Embryonic facial prominence (tissue), 1 donor: ENCODE measurements at regions not wholly inside any gene's neighbourhood (a gene's known extent, or its start where the extent isn't known, plus 50 kb on each side); places are given as distances from the start of the nearest gene placed in this dataset.

Experiments
- DNase-seq: peaks from one replicate; pipeline ENCODE4 v3.0.0-alpha.2; 2016; ENCODE audit errors: extremely low spot score

DNA sequence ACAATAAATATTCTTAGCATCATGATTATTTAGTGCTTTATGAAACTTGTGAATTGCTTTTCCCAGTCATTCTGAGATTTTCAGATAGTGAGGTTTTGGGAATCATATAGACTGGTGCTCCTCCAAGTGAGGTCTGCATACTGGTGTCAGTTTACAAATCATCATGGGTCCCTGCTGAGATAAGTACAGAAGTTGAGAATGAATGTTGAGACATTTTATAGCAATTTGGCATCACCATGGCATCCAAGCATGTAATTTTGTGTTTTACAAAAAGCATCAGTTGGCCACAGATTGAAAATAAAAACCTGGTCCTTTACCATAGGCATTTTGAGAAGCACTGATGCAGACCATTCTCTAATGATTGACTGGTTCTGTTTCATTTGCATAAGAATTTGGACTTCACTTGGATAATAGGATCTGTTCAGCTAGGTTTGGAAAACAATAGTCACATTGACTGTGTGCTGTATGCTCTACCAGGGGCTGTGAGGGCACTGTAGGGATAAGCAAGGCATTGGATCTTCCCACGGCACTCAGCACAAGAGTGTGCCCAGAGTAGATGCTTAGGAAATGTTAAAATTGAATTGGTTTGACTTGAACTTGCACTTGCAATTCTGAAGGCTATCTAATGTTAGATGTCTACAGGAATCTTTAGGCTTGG is 79.0 kb upstream of the JUN start:
- DNase-seq, result no peak

DNA sequence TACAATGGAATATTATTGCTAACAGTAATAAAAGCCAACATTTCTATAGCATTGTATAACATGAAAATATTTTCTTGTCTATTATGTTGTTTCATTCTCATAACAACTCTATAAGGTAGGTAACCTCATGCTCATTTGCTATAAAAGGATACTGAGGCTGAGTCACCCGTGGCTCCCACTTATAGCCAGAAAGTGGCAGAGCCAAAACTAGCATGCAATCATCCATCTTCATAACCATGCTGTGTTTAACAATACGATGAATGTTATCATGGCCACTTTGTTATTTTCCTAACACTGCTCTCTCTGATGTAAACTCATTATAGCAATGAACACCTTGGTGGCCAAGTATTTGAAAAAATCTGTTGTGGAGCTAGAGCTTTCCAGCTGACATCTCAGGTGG is 80.8 kb upstream of the JUN start:
- DNase-seq, result no peak

DNA sequence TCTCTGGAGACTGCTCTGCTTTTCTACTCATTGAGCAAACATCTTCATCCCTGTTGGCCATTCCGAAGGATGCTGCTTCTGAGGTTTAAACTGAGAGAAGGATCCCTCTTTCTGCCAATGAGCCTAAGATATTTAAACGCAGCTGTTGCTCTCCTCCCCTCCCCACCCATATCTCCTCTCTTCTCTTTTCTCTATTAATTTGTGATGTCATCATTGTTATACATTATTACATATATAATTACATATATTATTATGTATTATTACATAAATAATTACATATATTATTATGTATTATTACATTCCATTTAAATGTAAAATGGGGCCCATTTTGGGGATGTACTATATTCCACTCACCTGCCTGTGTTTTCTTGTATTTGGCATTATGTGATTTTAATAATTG is 82.7 kb upstream of the JUN start:
- DNase-seq, result no peak

DNA sequence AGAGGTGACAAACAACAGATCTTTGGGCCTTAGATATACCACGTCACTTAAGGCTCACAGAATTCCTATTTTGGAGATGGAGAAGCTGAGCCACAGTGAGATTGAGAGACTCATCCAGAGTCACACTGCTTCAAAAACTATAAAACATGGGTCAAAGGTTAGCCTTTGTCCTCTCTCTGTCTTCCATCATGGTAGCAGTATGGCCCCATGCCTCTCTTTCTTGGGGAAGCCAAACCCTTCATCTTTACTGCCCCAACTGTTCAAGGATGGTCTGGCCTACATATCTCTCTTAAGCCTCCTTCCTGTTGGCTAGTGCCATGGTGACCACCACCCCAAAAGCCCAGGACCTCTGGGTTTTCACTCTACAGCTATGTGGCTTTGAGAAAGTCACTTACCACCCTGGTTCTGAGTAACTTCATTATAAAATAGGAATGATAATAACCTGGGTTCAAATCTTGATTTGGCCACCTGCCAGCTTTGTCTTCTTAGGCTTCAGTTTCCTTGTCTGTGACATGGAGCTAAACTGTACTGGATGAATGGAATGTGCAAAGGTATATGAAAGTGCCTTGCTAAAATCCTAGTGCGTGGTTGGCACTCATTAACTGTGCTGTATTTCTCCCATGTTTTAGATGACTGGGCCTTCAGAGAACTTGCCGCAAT is 85.9 kb upstream of the JUN start:
- no peak for DNase-seq

DNA sequence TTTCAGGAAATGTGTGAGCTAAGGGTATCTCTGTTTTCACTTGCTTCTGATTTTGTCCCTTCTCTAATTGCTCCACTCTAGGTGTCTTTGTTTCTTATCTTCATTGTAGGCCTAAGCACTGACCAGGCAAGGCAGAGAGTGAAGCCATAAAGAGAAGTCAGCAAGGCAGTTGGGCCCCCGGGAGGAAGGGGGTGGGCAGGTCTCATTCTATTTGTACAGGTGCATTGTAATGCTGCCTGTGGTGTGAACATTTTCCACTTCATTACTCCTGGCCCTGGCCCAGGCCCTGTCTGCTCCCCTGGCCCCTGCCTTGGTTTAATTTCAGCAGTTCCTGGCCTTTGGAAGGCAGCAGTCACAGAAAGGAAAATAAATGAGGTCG is 86.4 kb upstream of the JUN start:
- DNase-seq, result no peak

DNA sequence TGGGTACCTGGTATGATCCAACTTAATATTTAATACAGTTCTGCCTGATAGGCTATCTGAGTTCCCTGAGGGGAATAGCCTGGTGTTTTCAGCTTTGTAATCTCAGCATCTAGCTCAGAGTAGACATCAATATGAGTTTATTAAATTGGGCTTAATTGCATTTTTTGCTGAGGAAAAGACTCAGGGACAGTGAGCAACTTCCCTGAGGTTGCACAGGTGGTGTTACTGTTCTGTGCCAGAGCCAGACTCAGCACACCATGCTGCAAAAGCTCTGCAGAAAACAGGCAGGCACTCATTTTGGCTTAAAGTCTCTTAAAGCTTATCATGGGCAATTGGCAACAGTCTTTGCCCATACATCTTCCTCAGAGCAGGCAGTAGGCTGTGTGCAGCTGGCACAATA is 90.5 kb upstream of the JUN start:
- no peak for DNase-seq

DNA sequence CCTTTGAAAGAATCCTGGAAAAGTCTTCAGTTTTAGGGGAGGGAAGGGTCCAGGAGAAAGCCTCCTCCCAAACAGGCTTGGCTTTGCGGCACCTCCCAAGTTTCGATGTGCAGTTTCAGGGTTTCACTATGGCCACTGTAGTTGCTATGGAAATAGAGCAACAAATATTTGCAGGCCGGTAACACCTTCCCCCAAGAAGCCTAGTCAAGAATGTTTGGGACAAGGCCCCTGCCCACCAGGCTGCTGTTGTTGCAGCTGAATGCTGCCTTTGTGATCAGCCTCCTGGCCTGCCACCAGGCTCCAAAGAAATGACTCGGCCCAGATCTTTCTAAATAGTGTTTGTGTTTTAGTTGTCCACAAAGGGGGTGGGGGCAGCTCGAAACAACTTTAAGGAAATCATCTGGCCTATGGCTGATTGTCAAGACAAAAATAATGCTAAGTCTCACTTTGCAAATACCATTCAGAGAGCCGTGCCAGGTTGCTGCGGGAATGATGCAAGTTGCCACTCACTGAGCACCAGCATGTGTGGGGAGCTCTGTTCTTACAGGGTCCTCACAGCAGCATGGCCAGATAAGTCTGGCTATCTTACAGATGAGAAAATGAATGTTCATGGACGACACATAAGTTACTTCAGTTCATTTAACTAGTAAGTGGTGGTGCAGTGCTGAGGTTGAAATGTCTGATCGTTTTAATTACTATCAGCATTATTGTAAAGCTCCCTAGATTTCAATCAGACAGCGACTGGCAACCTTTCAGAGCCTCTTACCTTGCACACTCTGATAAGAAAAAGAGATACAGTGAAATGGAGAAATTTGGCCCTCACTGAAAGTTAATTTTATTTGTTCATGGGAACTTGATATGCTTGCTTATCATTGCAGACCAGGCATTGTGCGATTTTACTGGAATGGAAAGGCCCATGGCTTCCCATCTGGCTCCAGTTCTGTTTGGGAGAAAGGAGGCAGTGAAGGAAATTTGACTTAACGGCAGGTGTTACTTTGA is 91.2 kb upstream of the JUN start:
- DNase-seq, result no peak

DNA sequence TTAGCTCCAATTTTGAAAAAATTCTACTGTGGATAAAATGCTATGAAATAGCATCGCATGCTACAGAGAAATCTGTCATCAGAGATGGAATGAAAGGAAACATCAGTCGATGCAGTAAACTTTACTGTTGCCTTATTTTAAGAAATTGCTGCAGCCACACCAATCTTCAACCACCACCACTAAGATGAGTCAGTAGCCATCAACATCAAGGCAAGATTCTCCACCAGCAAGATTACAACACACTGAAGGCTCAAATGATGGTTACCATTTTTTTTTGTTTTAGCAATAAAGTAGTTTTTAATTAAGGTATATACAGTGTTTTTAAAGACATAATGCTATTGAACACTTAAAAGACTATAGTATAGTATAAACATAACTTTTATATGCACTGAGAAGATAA is 95.6 kb upstream of the JUN start:
- DNase-seq, result no peak

DNA sequence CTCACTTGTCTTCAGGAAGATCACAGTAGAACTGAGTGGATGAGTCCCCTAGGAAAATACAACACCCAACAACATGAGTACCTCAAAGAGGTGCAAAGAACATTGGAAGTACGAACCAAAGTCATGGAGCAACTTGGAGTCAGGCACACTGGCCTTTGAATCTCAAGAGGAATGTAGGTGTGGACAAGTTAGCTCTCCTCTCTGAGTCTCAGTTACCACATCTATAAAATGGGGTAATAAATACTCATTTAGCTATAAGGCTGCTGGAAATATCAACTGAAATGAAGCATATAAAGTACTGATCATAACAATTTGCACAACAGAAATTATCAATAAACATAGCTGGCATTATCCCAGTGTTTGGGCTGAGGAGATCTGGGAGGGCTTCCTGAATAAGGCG is 96.7 kb upstream of the JUN start:
- no peak for DNase-seq

DNA sequence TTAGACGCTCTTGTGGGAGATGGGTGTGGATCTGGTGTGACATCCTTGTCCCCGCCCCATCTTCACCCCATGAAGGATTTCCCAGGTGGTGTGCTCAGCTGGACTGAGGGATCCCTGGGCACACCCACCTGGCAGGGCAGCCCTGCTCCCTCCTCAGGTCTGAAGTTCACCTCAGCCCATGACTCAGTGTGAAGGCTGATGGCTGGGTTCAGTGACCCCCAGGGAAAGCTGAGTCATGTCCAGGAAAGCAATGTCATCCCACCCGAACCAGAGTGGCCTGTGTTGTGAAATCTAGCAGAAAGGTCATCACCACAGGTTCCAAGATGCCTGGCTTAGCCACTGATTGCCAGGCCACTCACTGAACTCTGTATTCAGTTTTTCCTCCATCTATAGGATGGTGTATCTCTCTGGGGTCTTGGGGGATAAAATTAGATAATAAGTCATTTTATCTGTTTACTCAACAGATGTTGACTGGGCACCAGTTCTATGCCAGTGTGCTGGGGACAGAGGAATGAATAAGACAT is 97.7 kb upstream of the JUN start:
- no peak for DNase-seq

DNA sequence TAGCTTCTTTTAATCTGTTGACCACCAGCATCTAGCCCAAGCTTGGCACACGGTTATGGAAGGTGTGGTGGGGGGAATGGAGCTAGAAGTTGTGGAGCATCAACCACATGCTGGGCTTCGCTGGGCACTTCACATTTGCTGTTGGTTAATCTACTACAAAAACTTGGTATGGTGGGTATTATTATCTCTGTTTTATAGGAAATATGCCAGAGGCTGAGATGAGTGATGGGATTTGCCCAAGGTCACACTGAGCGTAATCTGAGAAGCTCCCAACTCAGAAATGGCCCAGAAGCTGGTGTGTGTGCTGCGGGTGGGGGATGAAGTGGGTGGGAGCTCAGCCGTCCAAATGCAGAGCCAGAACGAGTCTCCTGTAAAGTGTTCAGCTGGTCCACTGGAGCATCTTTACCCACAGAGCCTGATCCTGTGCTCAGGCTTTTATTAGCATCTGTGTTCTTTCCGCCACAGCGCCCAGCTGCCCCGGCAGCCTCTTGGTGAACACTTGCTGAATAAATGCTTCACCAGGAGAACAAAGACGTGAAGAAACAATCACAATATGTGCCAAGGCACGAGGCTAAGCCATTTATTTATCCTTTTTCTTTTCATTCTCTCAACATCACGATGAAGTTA is 98.6 kb upstream of the JUN start:
- no peak for DNase-seq

DNA sequence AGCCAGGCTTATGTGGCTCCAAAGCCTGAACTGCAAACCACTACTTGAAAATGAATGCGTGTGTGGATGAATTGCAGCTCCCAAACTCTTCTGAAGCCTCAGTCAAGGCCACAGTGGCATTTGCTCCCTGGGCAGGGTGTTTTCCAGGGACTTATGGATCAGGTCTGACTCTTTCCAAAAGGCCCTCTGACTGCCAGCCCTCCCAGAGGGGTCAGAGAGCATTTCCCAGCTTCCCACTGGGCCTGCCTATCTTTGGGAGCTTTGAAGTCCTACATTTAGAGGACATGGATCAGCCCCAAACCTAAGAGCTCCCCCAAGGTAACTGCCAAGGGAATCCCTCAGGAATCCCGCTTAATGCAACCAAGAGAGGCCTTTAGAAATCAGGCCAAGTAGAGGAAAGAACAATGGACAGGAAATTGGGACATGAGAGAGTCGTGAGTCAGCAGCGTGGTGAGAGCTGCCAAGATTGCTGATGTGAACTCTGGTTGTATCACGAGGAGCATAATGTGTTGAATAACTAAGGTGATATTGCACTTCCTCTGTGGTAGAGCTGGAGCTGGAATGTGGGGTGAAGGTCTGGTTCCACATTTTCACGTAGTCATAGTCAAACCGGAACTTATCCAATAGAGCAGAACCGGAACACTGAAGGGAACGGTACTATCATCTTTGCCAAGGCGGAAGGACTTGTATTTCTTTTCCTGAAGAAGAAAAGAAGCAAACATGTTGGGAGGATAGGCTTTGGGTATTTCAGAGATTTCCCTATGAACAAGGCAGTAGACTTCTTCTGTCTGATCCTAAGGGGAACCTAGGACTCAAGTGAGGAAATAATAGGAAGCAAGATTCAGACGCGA is 99.4 kb upstream of the JUN start:
- no peak for DNase-seq

DNA sequence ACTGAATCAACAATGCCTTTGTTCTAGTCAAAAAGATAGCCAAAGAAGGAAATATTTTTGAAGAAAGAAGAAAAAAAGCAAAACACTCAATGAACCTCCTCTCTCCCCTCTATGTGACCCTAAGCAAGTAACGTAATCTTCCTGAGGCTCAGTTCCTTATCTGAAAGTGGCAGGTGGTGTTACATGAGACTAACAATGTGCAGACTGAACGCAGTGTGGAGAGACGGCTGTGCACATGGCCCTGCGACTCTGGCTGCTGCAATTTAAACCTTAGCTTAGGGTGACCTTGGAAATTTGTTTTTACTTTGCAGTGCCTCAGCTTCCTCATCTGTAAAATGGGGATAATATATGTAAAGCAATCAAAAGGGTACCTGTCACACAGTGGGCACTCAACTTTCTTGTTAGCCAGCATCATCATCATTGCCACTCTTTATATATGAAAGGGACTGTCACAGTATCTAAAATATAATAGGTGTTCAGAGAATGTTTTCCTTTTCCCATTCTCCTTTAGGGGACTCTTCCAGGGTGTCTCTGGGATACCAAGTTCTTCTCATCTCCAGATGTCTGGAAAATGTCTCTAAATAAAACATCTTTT is 100.1 kb upstream of the JUN start:
- DNase-seq, result no peak

DNA sequence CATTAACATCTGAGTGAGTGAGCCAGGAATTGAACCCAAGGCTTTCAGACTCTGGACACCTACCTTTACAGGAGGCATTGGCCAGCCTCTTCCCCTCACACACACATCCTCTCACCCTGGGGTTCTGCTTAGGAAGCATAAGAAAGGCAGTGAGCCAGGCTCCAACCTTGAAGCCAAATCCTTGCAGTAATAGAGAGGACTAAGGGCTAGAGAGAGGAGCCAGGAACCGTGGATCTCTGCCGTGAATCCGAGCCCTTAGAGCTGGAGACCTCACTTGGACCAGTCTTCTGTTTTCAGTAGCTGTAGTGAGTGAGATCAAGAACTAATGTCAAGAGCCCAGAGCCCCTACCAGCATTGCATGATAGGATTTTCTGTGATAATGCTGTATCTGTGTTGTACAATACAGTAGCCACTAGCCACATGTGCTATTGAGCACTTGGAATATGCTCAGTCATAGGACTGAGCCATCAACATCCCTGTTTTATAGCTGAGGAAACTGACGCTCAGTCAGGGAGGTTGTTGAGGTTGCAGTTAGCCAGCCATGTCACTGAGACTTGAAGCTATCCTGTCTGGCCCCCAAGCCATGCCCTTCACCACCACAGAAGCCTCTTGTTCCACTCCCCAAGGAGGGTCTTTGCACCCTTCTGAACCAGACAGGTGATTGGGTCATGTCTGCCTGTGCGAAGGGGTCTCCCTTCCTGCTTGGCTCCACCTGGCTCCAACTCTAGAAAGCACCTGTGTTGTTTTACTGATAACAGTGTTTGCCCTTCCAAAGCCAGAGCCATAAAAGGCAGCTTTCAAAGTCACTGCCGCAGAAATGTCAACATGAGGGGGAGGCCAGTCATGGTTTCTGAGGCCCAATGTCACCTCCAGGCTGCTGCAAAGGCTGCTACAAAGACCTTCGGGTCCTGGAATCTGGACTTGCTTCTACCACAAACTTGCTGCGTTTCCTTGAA is 101.1 kb upstream of the JUN start:
- no peak for DNase-seq

DNA sequence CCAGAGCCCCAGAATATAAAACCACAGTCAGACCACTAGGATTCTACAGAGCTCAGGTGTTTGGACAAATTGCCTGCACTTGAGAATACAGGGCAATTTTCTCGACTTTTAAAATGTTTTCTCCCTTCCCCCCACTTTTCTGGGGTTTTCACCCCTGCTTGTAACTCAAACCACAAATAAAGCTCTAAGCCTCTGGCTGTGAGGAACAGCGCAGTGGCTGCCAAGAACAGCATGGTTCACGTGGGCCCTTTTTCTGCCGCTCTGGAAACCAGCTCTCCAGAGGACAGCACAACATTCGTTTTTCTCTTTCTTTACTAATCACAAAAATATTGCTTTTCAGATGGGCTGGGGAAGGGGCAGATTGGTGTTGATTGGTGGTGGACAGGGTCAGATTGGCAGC is 102.2 kb upstream of the JUN start:
- DNase-seq, result no peak

DNA sequence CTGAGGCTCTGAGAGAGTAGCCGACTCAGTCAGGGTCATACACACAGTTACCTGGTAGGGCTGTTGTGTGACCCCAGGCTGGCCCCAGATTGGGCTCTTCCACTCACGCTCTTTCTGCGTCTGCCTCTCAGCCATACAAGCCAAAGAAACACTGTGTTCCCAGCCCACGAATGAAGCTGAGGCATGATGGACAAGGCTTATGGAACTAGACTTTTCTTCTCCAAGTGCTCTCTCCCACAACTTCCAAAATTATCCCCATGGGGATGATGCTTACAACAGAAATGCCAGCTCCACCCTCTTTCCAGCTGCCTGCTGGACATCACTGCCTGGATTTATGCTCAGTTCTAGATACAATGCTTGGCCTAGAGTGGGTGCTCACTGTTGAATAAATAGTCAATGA is 102.8 kb upstream of the JUN start:
- no peak for DNase-seq

DNA sequence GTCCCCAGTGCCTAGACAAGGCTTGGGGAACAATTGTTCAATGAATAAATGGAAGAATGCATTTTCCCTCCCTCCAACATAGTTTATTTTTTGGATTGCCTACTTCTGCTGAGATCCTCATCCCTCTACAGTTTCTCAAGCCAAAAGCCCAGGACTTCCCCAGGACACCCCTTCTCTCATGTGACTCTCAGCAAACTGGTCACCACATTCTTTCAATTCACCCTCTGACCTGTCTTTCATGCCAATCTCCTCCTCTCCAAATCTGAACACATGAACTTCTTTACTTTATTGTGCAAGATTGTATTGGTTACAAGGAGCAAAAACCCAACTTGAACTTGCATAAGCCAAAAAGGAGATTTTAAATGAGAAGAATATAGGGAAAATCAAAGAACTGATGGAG is 103.2 kb upstream of the JUN start:
- no peak for DNase-seq

DNA sequence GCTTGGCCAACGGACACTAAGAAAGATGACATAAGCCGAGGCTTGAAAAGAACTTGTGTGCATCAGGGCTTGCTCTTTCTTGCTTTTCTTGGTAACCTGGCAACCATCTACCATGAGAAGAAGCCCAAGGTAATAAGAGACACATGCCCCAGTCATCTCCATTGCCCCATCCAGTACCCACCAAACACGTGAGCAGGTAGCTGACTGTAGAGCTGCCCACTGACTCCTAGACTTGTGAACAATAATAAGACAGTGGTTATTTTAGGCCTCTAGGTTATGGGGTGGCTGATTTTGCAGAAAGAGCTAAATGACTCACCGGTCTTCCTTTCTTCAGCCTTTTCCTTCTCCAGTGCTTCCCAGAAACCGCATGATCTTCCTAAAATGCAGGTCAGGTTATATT is 105.0 kb upstream of the JUN start:
- DNase-seq, result no peak

DNA sequence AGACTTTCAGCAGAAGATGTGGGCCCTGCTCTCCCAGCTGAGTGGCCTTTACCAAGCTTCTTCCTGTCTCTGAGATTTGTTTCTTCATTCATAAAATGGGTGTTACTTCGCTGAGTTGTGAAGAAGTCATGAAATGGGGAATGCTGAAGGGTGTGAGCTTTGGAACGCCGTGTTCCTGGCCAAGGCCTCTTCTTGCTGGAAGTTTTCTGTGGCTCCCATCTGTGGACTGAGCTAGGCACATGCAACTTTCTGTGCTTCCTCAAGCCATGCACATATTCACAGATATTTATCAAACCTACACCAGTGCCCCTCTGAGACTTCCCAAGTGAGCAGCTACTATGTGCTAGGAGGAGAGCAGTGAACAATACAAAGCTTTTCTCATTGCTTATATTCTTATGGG is 106.3 kb upstream of the JUN start:
- DNase-seq, result no peak

DNA sequence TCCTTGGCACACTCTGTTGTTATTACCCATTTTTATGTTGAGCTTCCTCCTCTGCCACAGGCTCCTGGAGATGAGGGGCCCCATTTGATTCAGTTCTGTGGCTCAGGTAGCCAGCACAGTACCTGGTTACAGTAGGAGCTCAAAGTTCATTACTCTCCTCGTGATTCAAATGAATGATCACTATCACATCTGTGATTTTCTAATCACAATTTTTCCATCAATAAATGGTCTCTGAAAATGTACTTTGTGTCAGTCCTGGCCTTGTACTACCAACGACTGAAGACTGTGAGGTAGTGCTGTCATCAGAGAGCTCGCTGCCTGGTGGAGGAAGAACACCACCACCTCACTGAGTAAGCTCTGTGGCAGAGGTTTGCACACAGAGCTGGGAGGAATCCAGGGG is 106.8 kb upstream of the JUN start:
- no peak for DNase-seq
